T-cell (primary cell): ENCODE measurements at regions not wholly inside any gene's neighbourhood (a gene's known extent, or its start where the extent isn't known, plus 50 kb on each side); places are given as distances from the start of the nearest gene placed in this dataset.

Source experiments
- ATAC-seq, 4 experiments: fragments of 200-7000 bp in 3 of 4; fragments of 150-1000 bp in 1 of 4; cut with Tn5 transposase; replicated peaks in 1 of 4; 1 replicate in 3 of 4; 2 replicates in 1 of 4; pipeline ENCODE4 v1.10.0; 2021; ENCODE audit warnings: moderate library complexity in 3 of 4, mild to moderate bottlenecking in 2 of 4, moderate number of reproducible peaks in 1 of 4
- CTCF ChIA-PET, 2 donors: fragments of 300-600 bp; sonication (Branson Sonifier 250); formaldehyde crosslinking; loops; one replicate each; lab custom pipeline; 2022; ENCODE audit warnings: antibody characterized with exemption in 2 of 2; lab: Charles Lee
- POLR2A ChIA-PET, 2 donors: fragments of 300-600 bp; sonication (Branson Sonifier 250); formaldehyde crosslinking; loops; one replicate each; lab custom pipeline; 2022; ENCODE audit warnings: antibody characterized with exemption in 2 of 2; lab: Charles Lee
- DNase-seq, 35 experiments: peaks; one replicate each; pipeline versions ENCODE4 v3.0.0 to v3.0.0-alpha.2; 2013 to 2023
- H3K27ac ChIP-seq: one replicate; pipeline ENCODE4 v1.5.1; 2013; ENCODE audit warnings: low read length
- H3K27me3 ChIP-seq, 2 experiments: replicated peaks in 1 of 2; 1 replicate in 1 of 2; 2 replicates in 1 of 2; pipeline versions ENCODE4 v1.6.1 to v1.7.0; 2013; ENCODE audit warnings: low read length in 1 of 2, mixed read lengths in 1 of 2; ENCODE audit not compliant: control insufficient read depth in 2 of 2, insufficient read depth in 2 of 2; ENCODE audit errors: extremely low read depth in 1 of 2
- H3K36me3 ChIP-seq, 2 donors: 1 replicate in 1 of 2; 2 replicates in 1 of 2; pipeline versions ENCODE4 v1.6.1 to v1.7.0; 2013; ENCODE audit warnings: low read length in 1 of 2; ENCODE audit not compliant: control insufficient read depth in 2 of 2, insufficient read depth in 1 of 2; ENCODE audit errors: extremely low read depth in 1 of 2
- H3K4me1 ChIP-seq, 2 experiments: 1 replicate in 1 of 2; 2 replicates in 1 of 2; pipeline versions ENCODE4 v1.6.1 to v1.7.0; 2013; ENCODE audit warnings: low read length in 2 of 2, mixed read lengths in 1 of 2; ENCODE audit not compliant: insufficient read depth in 2 of 2, control insufficient read depth in 1 of 2; ENCODE audit errors: extremely low read depth in 1 of 2
- H3K4me3 ChIP-seq, 2 donors: 1 replicate in 1 of 2; 2 replicates in 1 of 2; pipeline versions ENCODE4 v1.5.1 to v1.7.0; 2013; ENCODE audit warnings: mild to moderate bottlenecking in 2 of 2, low read length in 1 of 2, moderate library complexity in 1 of 2; ENCODE audit not compliant: control insufficient read depth in 1 of 2; ENCODE audit errors: extremely low read depth in 1 of 2
- H3K9me3 ChIP-seq: 2 replicates; pipeline ENCODE4 v1.7.0; 2013
- H3K27ac Mint-ChIP-seq, 2 donors: one replicate each; pipeline ENCODE4 v1.8.0; 2020 to 2021; ENCODE audit warnings: mild to moderate bottlenecking in 2 of 2, mixed read lengths in 2 of 2
- H3K27me3 Mint-ChIP-seq, 2 donors: one replicate each; pipeline ENCODE4 v1.8.0; 2021 to 2022; ENCODE audit warnings: mixed read lengths in 2 of 2
- H3K36me3 Mint-ChIP-seq: one replicate; pipeline ENCODE4 v1.8.0; 2021; ENCODE audit warnings: mixed read lengths
- H3K4me1 Mint-ChIP-seq, 3 donors: one replicate each; pipeline ENCODE4 v1.8.0; 2020 to 2022; ENCODE audit warnings: mixed read lengths in 3 of 3, mild to moderate bottlenecking in 1 of 3
- H3K4me3 Mint-ChIP-seq, 3 donors: one replicate each; pipeline ENCODE4 v1.8.0; 2020 to 2022; ENCODE audit warnings: mild to moderate bottlenecking in 3 of 3, mixed read lengths in 3 of 3, moderate library complexity in 3 of 3
- H3K9me3 Mint-ChIP-seq, 3 donors: one replicate each; pipeline ENCODE4 v1.8.0; 2020 to 2022; ENCODE audit warnings: mixed read lengths in 3 of 3
- WGBS: methylation state at CpG from one replicate; pipeline ENCODE4 v1.1.5; 2013; ENCODE audit warnings: missing lambda C conversion rate; ENCODE audit not compliant: insufficient coverage; 5-methylcytosine and 5-hydroxymethylcytosine counted together

- POLR2A ChIA-PET: interaction anchor here in 1 of 2 donors (0.5 kb wide), 1 partner anchor 10 kb away, joined by 3 read pairs; no protein-coding TSS in a partner anchor
- H3K4me3 Mint-ChIP-seq: no peak overlapping the region
- H3K9me3 ChIP-seq: no peaks in the 10 kb centered on the region
- DNase-seq (no peak), ATAC-seq (no peak)
- H3K4me1 Mint-ChIP-seq: no peaks in the 10 kb centered on the region
- H3K27me3 Mint-ChIP-seq: no peaks in the 10 kb centered on the region
- WGBS: no CpG with 5 or more reads among the region's 3 CpGs
- no peak overlapping the region for H3K27ac ChIP-seq
- no peaks in the 10 kb centered on the region for H3K36me3 Mint-ChIP-seq
- no peaks in the 10 kb centered on the region for H3K4me1 ChIP-seq
- H3K36me3 ChIP-seq: no peaks in the 10 kb centered on the region
- CTCF ChIA-PET: interaction anchor here in 1 of 2 donors (1.0 kb wide), 1 partner anchor 24 kb away, joined by 3 read pairs; no protein-coding TSS in a partner anchor
- H3K27ac Mint-ChIP-seq: no peak overlapping the region
- peaks cover 0 to 7% (median 2%) of the 10 kb centered on the region in 3 donors for H3K9me3 Mint-ChIP-seq
- no peak overlapping the region for H3K4me3 ChIP-seq
- H3K27me3 ChIP-seq: no peaks in the 10 kb centered on the region
Observed at GRCh38 chr6:93165850-93166430, 253.4 kb downstream of the EPHA7 start.

DNA sequence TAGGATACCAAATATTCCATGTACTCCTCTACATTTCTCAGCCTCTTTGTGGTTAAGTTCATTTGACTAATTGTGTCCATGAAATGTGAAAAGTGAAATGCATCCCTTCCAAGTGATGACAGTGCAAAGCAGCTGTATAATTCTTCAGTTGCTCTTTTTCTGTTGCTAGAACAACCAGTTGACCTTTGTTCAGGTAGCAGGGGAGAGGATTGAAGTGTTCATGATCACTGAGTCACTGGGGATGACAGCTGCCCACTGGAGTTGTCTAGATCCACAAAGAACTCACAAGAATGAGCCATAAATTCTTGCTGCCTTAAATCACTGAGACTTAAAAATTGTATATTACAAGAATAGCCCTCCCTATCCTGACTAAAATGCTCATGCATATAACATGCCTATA, 254.6 kb downstream of the EPHA7 start:
- H3K9me3 ChIP-seq: no peaks in the 10 kb centered on the region
- DNase-seq (no peak), ATAC-seq (no peak)
- Mint-ChIP-seq H3K27me3 (no peaks in the 10 kb centered on the region), H3K4me3 (no peak overlapping the region), H3K27ac (no peak overlapping the region), H3K36me3 (no peaks in the 10 kb centered on the region), H3K4me1 (no peaks in the 10 kb centered on the region), H3K9me3 (peaks cover 0 to 7% (median 5%) of the 10 kb centered on the region in 3 donors)
- CTCF ChIA-PET: no interaction called here
- no peak overlapping the region for H3K27ac ChIP-seq
- no peak overlapping the region for H3K4me3 ChIP-seq
- H3K36me3 ChIP-seq: no peaks in the 10 kb centered on the region
- no peaks in the 10 kb centered on the region for H3K4me1 ChIP-seq
- no peaks in the 10 kb centered on the region for H3K27me3 ChIP-seq
- POLR2A ChIA-PET: no interaction called here

DNA sequence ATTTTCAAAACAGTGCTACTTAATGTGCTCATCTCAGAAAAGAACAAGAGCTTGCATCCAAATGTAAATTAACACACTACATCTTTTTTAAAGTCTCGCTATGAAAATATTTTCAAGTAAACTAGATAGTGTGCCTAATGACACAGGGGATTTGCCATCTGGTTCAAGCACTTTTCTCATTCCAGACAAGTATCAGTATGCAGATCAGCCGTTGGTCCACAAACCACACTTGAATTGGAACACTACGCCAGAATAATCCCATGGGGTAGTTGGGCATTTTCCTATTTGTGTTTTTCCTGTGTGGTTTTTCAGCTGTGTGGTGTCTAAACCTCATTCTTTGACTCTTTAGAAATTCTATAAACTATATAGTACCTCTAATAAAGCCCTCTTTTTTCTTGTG, 256.2 kb downstream of the EPHA7 start:
- Mint-ChIP-seq H3K4me3 (no peak overlapping the region), H3K4me1 (no peaks in the 10 kb centered on the region), H3K27me3 (no peaks in the 10 kb centered on the region), H3K9me3 (peaks cover 0 to 16% (median 7%) of the 10 kb centered on the region in 3 donors), H3K36me3 (no peaks in the 10 kb centered on the region), H3K27ac (no peak overlapping the region)
- ChIA-PET POLR2A (no interaction called here), CTCF (no interaction called here)
- no CpG with 5 or more reads among the region's 3 CpGs for WGBS
- Histone ChIP-seq H3K9me3 (no peaks in the 10 kb centered on the region), H3K27me3 (no peaks in the 10 kb centered on the region), H3K36me3 (no peaks in the 10 kb centered on the region), H3K27ac (no peak overlapping the region), H3K4me1 (no peaks in the 10 kb centered on the region), H3K4me3 (no peak overlapping the region)
- no peak for ATAC-seq
- no peak for DNase-seq

- DNase-seq (no peak), ATAC-seq (no peak)
- no CpG with 5 or more reads among the region's 4 CpGs for WGBS
- Mint-ChIP-seq H3K27ac (no peak overlapping the region), H3K9me3 (peaks cover 3 to 15% (median 12%) of the 10 kb centered on the region in 3 donors), H3K27me3 (no peaks in the 10 kb centered on the region), H3K36me3 (no peaks in the 10 kb centered on the region), H3K4me3 (no peak overlapping the region), H3K4me1 (no peaks in the 10 kb centered on the region)
- no peak overlapping the region for H3K4me3 ChIP-seq
- POLR2A ChIA-PET: no interaction called here
- no peaks in the 10 kb centered on the region for H3K27me3 ChIP-seq
- no peaks in the 10 kb centered on the region for H3K36me3 ChIP-seq
- no peak overlapping the region for H3K27ac ChIP-seq
- CTCF ChIA-PET: no interaction called here
- no peaks in the 10 kb centered on the region for H3K9me3 ChIP-seq
- H3K4me1 ChIP-seq: no peaks in the 10 kb centered on the region
Observed at GRCh38 chr6:93139408-93140081, 279.8 kb downstream of the EPHA7 start.

DNA sequence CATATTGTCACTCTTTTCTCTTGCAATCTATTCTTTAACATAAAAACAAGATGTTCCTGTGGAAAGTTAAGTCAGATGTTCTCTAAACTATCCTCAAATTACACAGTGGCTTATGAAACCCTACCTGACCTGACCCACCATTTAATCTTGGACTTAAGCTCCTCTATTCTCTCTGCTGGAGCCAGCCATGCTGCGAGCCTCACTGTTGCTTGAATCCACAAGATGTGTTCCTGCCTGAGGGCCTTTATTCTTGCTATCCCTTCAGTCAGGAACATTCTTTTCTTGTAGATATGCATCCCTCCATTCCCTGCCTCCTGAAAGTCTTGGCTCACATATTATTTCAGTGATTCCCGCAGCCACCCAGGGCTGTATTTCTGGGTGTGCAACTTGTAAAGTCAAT, 283.2 kb downstream of the EPHA7 start:
- Histone ChIP-seq H3K4me1 (no peaks in the 10 kb centered on the region), H3K27ac (no peak overlapping the region), H3K9me3 (no peaks in the 10 kb centered on the region), H3K4me3 (no peak overlapping the region), H3K27me3 (no peaks in the 10 kb centered on the region), H3K36me3 (no peaks in the 10 kb centered on the region)
- ChIA-PET POLR2A (no interaction called here), CTCF (no interaction called here)
- Mint-ChIP-seq H3K27me3 (no peaks in the 10 kb centered on the region), H3K36me3 (no peaks in the 10 kb centered on the region), H3K9me3 (peaks cover 10 to 18% (median 12%) of the 10 kb centered on the region in 3 donors), H3K4me3 (no peak overlapping the region), H3K27ac (no peak overlapping the region), H3K4me1 (no peaks in the 10 kb centered on the region)
- DNase-seq (no peak), ATAC-seq (no peak)
- WGBS: 67% methylated on average over 1 of the region's 2 CpGs

DNA sequence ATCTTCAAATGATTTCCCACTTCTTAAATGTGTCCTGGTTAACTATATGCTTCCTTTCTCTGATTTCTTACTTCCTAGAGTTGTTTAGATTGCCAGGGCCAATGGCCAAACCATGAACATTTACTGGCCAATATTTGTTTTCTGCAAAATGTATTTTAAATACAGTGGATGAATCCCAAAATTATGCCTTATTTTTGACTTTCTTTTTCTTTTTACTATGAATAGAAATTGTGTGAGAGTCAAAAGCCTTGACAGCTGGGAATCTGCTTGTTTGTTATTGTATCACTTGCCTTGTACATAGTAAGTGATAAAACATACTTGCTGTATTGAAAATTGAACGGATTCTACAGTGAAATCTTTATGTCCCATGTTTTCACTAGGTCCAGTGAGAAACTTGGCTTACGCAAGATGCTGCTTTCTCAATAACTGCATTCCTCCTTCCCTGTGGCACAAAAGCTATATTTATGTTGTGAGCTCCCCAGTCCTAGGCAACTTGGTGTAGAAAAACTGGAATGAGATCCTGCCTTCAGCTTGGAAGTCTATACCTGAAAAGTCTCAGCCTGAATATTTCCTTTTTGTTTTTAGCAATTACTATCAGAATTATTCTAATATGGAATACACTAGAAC, 295.2 kb downstream of the EPHA7 start:
- no peak for DNase-seq
- H3K9me3 ChIP-seq: no peaks in the 10 kb centered on the region
- Mint-ChIP-seq H3K4me1 (no peaks in the 10 kb centered on the region), H3K4me3 (no peak overlapping the region), H3K27ac (no peak overlapping the region), H3K36me3 (no peaks in the 10 kb centered on the region), H3K9me3 (peaks cover 7 to 26% (median 11%) of the 10 kb centered on the region in 3 donors), H3K27me3 (no peaks in the 10 kb centered on the region)
- POLR2A ChIA-PET: no interaction called here
- no peak for ATAC-seq
- H3K4me3 ChIP-seq: no peak overlapping the region
- H3K27ac ChIP-seq: no peak overlapping the region
- CTCF ChIA-PET: no interaction called here
- no peaks in the 10 kb centered on the region for H3K36me3 ChIP-seq
- WGBS: no CpG with 5 or more reads among the region's 2 CpGs
- no peaks in the 10 kb centered on the region for H3K4me1 ChIP-seq
- H3K27me3 ChIP-seq: no peaks in the 10 kb centered on the region
